Upper lobe of right lung (tissue), 1 donor: ENCODE measurements at regions not wholly inside any gene's neighbourhood (a gene's known extent, or its start where the extent isn't known, plus 50 kb on each side); places are given as distances from the start of the nearest gene placed in this dataset.

Experiments
- ATAC-seq: fragments of 200-7000 bp; cut with Tn5 transposase; one replicate; pipeline ENCODE4 v1.9.1; 2020; ENCODE audit warnings: mild to moderate bottlenecking, moderate library complexity
- DNase-seq: peaks from one replicate; pipeline ENCODE4 v3.0.0-alpha.2; 2020
- H3K27ac ChIP-seq: fragments of 200-600 bp; one replicate; pipeline ENCODE4 v1.8.0; 2022
- H3K27me3 ChIP-seq: fragments of 200-600 bp; one replicate; pipeline ENCODE4 v1.8.0; 2022; ENCODE audit warnings: mild to moderate bottlenecking
- H3K36me3 ChIP-seq: fragments of 200-600 bp; one replicate; pipeline ENCODE4 v1.8.0; 2022
- H3K4me1 ChIP-seq: fragments of 200-600 bp; one replicate; pipeline ENCODE4 v1.8.0; 2022
- H3K4me3 ChIP-seq: fragments of 200-600 bp; one replicate; pipeline ENCODE4 v1.8.0; 2022; ENCODE audit warnings: mild to moderate bottlenecking
- H3K9me3 ChIP-seq: fragments of 200-600 bp; one replicate; pipeline ENCODE4 v1.8.0; 2022
- CTCF ChIP-seq: fragments of 200-600 bp; IDR thresholded peaks from one replicate; pipeline ENCODE4 v1.8.0; 2022; ENCODE audit warnings: antibody characterized with exemption
- intact Hi-C: fragments of 100-400 bp; cut with DNase I; formaldehyde crosslinking; loops from one replicate; pipeline ENCODE4 v1.11.0; 2022
- donor health status: DM: no; HTN: yes; CAD: no; lungs with severe emphysema.

- peaks cover 18% of the 10 kb centered on the region for H3K27me3 ChIP-seq
- no peak for DNase-seq
These were observed 81.5 kb upstream of the ZBTB40 start for GRCh38 chr1:22370190-22370498.

GRCh38 chr1:22371408-22371807, 80.2 kb upstream of the ZBTB40 start:
- no peaks in the 10 kb centered on the region for H3K4me1 ChIP-seq
- no peak overlapping the region for H3K4me3 ChIP-seq
- no peak overlapping the region for H3K27ac ChIP-seq
- no peak for ATAC-seq
- H3K9me3 ChIP-seq: no peaks in the 10 kb centered on the region
- peaks cover 18% of the 10 kb centered on the region for H3K27me3 ChIP-seq
- intact Hi-C loops: no loop called here
- no peaks in the 10 kb centered on the region for H3K36me3 ChIP-seq
- no peak for DNase-seq
- TF ChIP-seq CTCF: no peak

More at GRCh38 chr1:22370190-22370498, 81.5 kb upstream of the ZBTB40 start:
- no peak for TF ChIP-seq CTCF
- intact Hi-C loops: no loop called here
- H3K4me3 ChIP-seq: no peak overlapping the region
- H3K9me3 ChIP-seq: no peaks in the 10 kb centered on the region
- no peaks in the 10 kb centered on the region for H3K4me1 ChIP-seq
- ATAC-seq: no peak
- H3K27ac ChIP-seq: no peak overlapping the region
- H3K36me3 ChIP-seq: no peaks in the 10 kb centered on the region

- Histone ChIP-seq H3K36me3 (no peaks in the 10 kb centered on the region), H3K4me1 (no peaks in the 10 kb centered on the region)
These were observed 78.4 kb upstream of the ZBTB40 start for GRCh38 chr1:22373252-22373651.

GRCh38 chr1:22374001-22374400, 77.7 kb upstream of the ZBTB40 start:
- H3K4me3 ChIP-seq: no peak overlapping the region
- intact Hi-C loops: no loop called here
- peaks cover 12% of the 10 kb centered on the region for H3K27me3 ChIP-seq
- ATAC-seq: no peak
- no peak for DNase-seq
- no peaks in the 10 kb centered on the region for H3K36me3 ChIP-seq
- H3K27ac ChIP-seq: no peak overlapping the region
- TF ChIP-seq CTCF: no peak
- H3K9me3 ChIP-seq: no peaks in the 10 kb centered on the region
- no peaks in the 10 kb centered on the region for H3K4me1 ChIP-seq

More at GRCh38 chr1:22373252-22373651, 78.4 kb upstream of the ZBTB40 start:
- H3K4me3 ChIP-seq: no peak overlapping the region
- H3K9me3 ChIP-seq: no peaks in the 10 kb centered on the region
- H3K27ac ChIP-seq: no peak overlapping the region
- intact Hi-C loops: no loop called here
- no peak for TF ChIP-seq CTCF
- DNase-seq (no peak), ATAC-seq (no peak)
- peaks cover 15% of the 10 kb centered on the region for H3K27me3 ChIP-seq

DNA sequence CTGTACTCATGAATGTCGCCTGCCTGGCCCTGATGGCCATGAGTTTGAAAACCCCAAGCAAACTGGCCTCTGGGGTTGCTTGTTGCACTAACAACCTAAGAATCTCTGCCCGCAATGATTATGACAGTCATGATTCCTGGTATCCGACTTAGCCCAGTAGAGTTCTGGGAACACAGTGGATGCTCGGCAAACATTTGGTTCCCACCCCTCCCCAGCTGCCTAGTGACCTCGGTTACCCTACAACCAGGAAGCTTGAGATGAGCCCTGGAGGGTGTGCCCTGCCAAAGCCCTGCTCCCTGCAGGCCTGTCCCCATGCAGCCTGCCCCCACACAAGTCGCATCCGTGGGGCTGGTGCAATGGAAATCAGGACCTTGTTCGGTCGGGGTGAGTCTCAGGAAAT, 76.0 kb upstream of the ZBTB40 start:
- no peaks in the 10 kb centered on the region for H3K36me3 ChIP-seq
- H3K4me3 ChIP-seq: no peak overlapping the region
- no peaks in the 10 kb centered on the region for H3K9me3 ChIP-seq
- DNase-seq (no peak), ATAC-seq (no peak)
- no peak overlapping the region for H3K27ac ChIP-seq
- H3K27me3 ChIP-seq: peaks cover 15% of the 10 kb centered on the region
- H3K4me1 ChIP-seq: no peaks in the 10 kb centered on the region
- no peak for TF ChIP-seq CTCF
- intact Hi-C loops: no loop called here

- no peak for DNase-seq
- TF ChIP-seq CTCF: no peak
- Histone ChIP-seq H3K27ac (no peak overlapping the region), H3K4me1 (no peaks in the 10 kb centered on the region), H3K27me3 (peaks cover 11% of the 10 kb centered on the region), H3K9me3 (no peaks in the 10 kb centered on the region), H3K4me3 (no peak overlapping the region), H3K36me3 (no peaks in the 10 kb centered on the region)
- intact Hi-C loops: no loop called here
- no peak for ATAC-seq
These were observed 75.7 kb upstream of the ZBTB40 start for GRCh38 chr1:22376001-22376400.
